ENCODE measurements at regions not wholly inside any gene's neighbourhood (a gene's known extent, or its start where the extent isn't known, plus 50 kb on each side); places are given as distances from the start of the nearest gene placed in this dataset.

DNA sequence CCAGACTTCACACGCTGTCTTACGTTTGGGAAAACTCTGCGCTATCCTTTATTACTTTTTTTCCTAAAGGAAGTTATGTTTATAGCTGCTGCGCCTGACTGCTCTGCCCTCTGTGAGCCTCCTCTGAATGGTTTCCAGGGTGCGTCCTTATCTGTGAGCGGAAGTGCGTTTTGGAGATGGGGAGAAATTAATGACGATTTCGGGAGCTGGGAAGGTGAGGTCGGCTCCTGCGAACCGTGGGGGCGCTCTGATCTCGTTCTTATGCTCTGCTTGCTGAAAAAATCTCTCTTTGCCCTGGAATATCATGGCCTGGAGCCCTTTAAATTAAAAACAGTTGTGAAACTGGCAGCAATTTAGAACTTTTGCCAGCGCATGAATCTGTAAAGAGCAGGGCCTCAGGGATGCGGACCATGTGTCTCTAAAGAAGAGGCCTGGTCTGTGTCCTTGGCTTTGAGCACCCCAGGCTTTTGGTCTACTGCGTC is 135.7 kb upstream of the ZFHX3 start:
- TF ChIP-seq, protein P1, sequence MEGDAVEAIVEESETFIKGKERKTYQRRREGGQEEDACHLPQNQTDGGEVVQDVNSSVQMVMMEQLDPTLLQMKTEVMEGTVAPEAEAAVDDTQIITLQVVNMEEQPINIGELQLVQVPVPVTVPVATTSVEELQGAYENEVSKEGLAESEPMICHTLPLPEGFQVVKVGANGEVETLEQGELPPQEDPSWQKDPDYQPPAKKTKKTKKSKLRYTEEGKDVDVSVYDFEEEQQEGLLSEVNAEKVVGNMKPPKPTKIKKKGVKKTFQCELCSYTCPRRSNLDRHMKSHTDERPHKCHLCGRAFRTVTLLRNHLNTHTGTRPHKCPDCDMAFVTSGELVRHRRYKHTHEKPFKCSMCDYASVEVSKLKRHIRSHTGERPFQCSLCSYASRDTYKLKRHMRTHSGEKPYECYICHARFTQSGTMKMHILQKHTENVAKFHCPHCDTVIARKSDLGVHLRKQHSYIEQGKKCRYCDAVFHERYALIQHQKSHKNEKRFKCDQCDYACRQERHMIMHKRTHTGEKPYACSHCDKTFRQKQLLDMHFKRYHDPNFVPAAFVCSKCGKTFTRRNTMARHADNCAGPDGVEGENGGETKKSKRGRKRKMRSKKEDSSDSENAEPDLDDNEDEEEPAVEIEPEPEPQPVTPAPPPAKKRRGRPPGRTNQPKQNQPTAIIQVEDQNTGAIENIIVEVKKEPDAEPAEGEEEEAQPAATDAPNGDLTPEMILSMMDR (IDR thresholded peaks at IDR 0.05; ENCODE audit: low read depth, low read length): no peak
- no peak for TF ChIP-seq EZH2phosphoT487 (IDR thresholded peaks at IDR 0.05; ENCODE audit: low read depth)
